ENCODE measurements at regions not wholly inside any gene's neighbourhood (a gene's known extent, or its start where the extent isn't known, plus 50 kb on each side); places are given as distances from the start of the nearest gene placed in this dataset.

- Histone ChIP-seq H3K23me2 (ENCODE audit: low read depth, low read length) (no peaks in the 10 kb centered on the region), H2BK120ac (replicated peaks; ENCODE audit: low read depth, low read length) (no peak overlapping the region), H4K8ac (ENCODE audit: extremely low read depth, insufficient read depth, low read length) (no peak overlapping the region), H3K9ac (replicated peaks in 1 of 4; ENCODE audit: extremely low read depth in 1 of 4, low read depth in 3 of 4, low read length in 3 of 4) (no peak overlapping the region), H3K36me3 (ENCODE audit: control insufficient read depth in 2 of 4, insufficient read depth in 4 of 4, low read length in 3 of 4) (no peaks in the 10 kb centered on the region), H3K56ac (replicated peaks; ENCODE audit: insufficient read length, low read depth, low read length) (no peak overlapping the region), H2BK5ac (ENCODE audit: low read depth, low read length) (no peak overlapping the region; the same call in 1 of the 2 replicates), H4K5ac (ENCODE audit: insufficient read length, low read depth, low read length) (no peak overlapping the region), H3K23ac (ENCODE audit: insufficient read length) (no peak overlapping the region), H2AFZ (ENCODE audit: low read length) (no peak overlapping the region), H2AK5ac (ENCODE audit: low read depth, low read length) (no peak overlapping the region), H3K18ac (ENCODE audit: extremely low read depth, low read length) (no peak overlapping the region), H3K4ac (replicated peaks; ENCODE audit: insufficient read length, low read depth, low read length) (no peak overlapping the region), H3K4me3 (ENCODE audit: extremely low read depth in 1 of 4, insufficient read depth in 2 of 4, low read depth in 3 of 4, low read length in 4 of 4) (no peak overlapping the region), H2BK12ac (ENCODE audit: low read depth, low read length) (no peak overlapping the region), H2BK20ac (ENCODE audit: low read length) (no peak overlapping the region), H3K27me3 (replicated peaks in 1 of 4; ENCODE audit: control insufficient read depth in 3 of 4, extremely low read depth in 1 of 4, insufficient read depth in 3 of 4, low read length in 3 of 4) (no peaks in the 10 kb centered on the region; a peak in 1 of 7 replicates), H3K14ac (ENCODE audit: insufficient read length) (no peak overlapping the region), H3K9me3 (ENCODE audit: insufficient read depth in 2 of 2, low read depth in 1 of 2, low read length in 1 of 2) (no peaks in the 10 kb centered on the region), H3K4me1 (replicated peaks in 1 of 4; ENCODE audit: control insufficient read depth in 3 of 4, insufficient read depth in 4 of 4, low read length in 3 of 4) (peaks cover 11 to 31% (median 22%) of the 10 kb centered on the region in 4 experiments), H3K79me1 (ENCODE audit: low read depth, low read length) (no peaks in the 10 kb centered on the region), H4K20me1 (replicated peaks in 1 of 2; ENCODE audit: control insufficient read depth in 1 of 2, insufficient read depth in 2 of 2, low read length in 2 of 2) (no peaks in the 10 kb centered on the region), H4K91ac (replicated peaks; ENCODE audit: insufficient read length, low read length) (no peak overlapping the region), H3K79me2 (ENCODE audit: control insufficient read depth in 1 of 2, insufficient read depth in 2 of 2, low read length in 2 of 2) (no peaks in the 10 kb centered on the region), H3K27ac (ENCODE audit: low read depth, low read length) (no peak overlapping the region), H2BK15ac (ENCODE audit: low read length) (0 out of 2 replicates have a peak overlapping the region, but pooled peaks have one; percentile 40), H3K4me2 (ENCODE audit: insufficient read depth in 1 of 2, low read depth in 2 of 2, low read length in 2 of 2) (no peak overlapping the region)
- ChIA-PET POLR2A (ENCODE audit: partially characterized antibody) (interaction anchor here (0.6 kb wide), 1 partner anchor 15 kb away, joined by 3 read pairs; no protein-coding TSS in a partner anchor), CTCF (ENCODE audit: partially characterized antibody) (interaction anchor here (0.6 to 2.4 kb wide), 19 partner anchors 9 to 209 kb away, joined by 3 to 10 read pairs (median 4); no protein-coding TSS in a partner anchor)
- DNase-seq (ENCODE audit: low read depth in 1 of 2, low spot score in 2 of 2) = peak in 1 of 2 experiments; percentile 88
- FAIRE-seq = no peak
- 63% methylated on average over 9 of the region's 9 CpGs; no CpG with 5 or more reads in 1 of the 2 experiments for WGBS, 2 experiments (ENCODE audit: extremely low coverage in 1 of 2, insufficient coverage in 1 of 2, insufficient read length in 1 of 2, insufficient replicate concordance in 2 of 2, low coverage in 1 of 2, low lambda C conversion rate in 2 of 2, missing lambda C conversion rate in 1 of 2)
- no peak for TF ChIP-seq RNF2 (IDR thresholded peaks at IDR 0.05; ENCODE audit: borderline replicate concordance, low read depth, low read length, missing control alignments, poor library complexity, severe bottlenecking)
- TF ChIP-seq POLR2A (IDR thresholded peaks at IDR 0.05; ENCODE audit: control extremely low read depth in 1 of 2, low read depth in 2 of 2, low read length in 2 of 2) = no peak
- TF ChIP-seq SAP30 (IDR thresholded peaks at IDR 0.05; ENCODE audit: insufficient read depth, insufficient replicate concordance, low read length) = peak; percentile 55
- TF ChIP-seq NANOG (IDR thresholded peaks at IDR 0.05; ENCODE audit: insufficient read depth, low read depth, low read length, poor library complexity, severe bottlenecking) = no peak
Measured at GRCh38 chr1:201594575-201595245, 55.8 kb downstream of the NAV1 start.

Data from H1 (cell line).